Stomach (tissue), 4 donors: ENCODE measurements at regions not wholly inside any gene's neighbourhood (a gene's known extent, or its start where the extent isn't known, plus 50 kb on each side); places are given as distances from the start of the nearest gene placed in this dataset.

Source experiments
- CTCF ChIP-seq, 7 experiments: fragments of 450-650 bp in 4 of 7; fragments of 200-600 bp in 3 of 7; sonication (generic) in 3 of 7; IDR thresholded peaks; one replicate each; pipeline ENCODE4 v1.5.1; 2016 to 2019; ENCODE audit warnings: antibody characterized with exemption in 7 of 7, control low read depth in 2 of 7, mild to moderate bottlenecking in 1 of 7
- EP300 ChIP-seq: sonication (generic); formaldehyde crosslinking; IDR thresholded peaks from one replicate; pipeline ENCODE4 v1.6.1; 2017; ENCODE audit warnings: antibody characterized with exemption
- POLR2A ChIP-seq, 4 donors: fragments of 450-650 bp; IDR thresholded peaks; one replicate each; pipeline ENCODE4 v1.6.1; 2016; ENCODE audit warnings: antibody characterized with exemption in 4 of 4, control low read depth in 2 of 4, mild to moderate bottlenecking in 1 of 4, moderate library complexity in 1 of 4
- POLR2AphosphoS5 ChIP-seq, 3 donors: sonication (generic); formaldehyde crosslinking; IDR thresholded peaks; one replicate each; pipeline ENCODE4 v1.6.1; 2016; ENCODE audit warnings: antibody characterized with exemption in 3 of 3

- TF ChIP-seq CTCF (IDR thresholded peaks at IDR 0.05) (no peak), POLR2A (IDR thresholded peaks at IDR 0.05) (no peak), POLR2AphosphoS5 (IDR thresholded peaks at IDR 0.05) (no peak), EP300 (no peak)
Measured at GRCh38 chr21:23936991-23937390, 1670.3 kb downstream of the MRPL39 start.
